SK-N-MC (cell line): ENCODE measurements at regions not wholly inside any gene's neighbourhood (a gene's known extent, or its start where the extent isn't known, plus 50 kb on each side); places are given as distances from the start of the nearest gene placed in this dataset.

Experiments
- EZH2 ChIP-seq: fragments of 200-600 bp; sonication (generic); IDR thresholded peaks from one replicate; pipeline ENCODE4 v1.6.1; 2017; ENCODE audit warnings: antibody characterized with exemption
- POLR2AphosphoS5 ChIP-seq: IDR thresholded peaks from 2 replicates; pipeline ENCODE4 v1.6.1; 2012; ENCODE audit warnings: mild to moderate bottlenecking, low read depth, low read length, borderline replicate concordance

- no peak for TF ChIP-seq POLR2AphosphoS5
- no peak for TF ChIP-seq EZH2
Observed at GRCh38 chr14:87644689-87645088, 348.3 kb downstream of the GALC start.
